Sigmoid colon (tissue), 6 donors: ENCODE measurements at regions not wholly inside any gene's neighbourhood (a gene's known extent, or its start where the extent isn't known, plus 50 kb on each side); places are given as distances from the start of the nearest gene placed in this dataset.

Experiments used
- DNase-seq: peaks from one replicate; pipeline ENCODE4 v3.0.0-alpha.2; 2019
- H3K27ac ChIP-seq, 4 donors: fragments of 200-600 bp; sonication (generic); one replicate each; pipeline ENCODE4 v1.5.1; 2016 to 2019; ENCODE audit warnings: mild to moderate bottlenecking in 1 of 4
- H3K27me3 ChIP-seq, 3 donors: fragments of 200-600 bp; sonication (generic); one replicate each; pipeline ENCODE4 v1.5.1; 2019; ENCODE audit warnings: mild to moderate bottlenecking in 1 of 3
- H3K36me3 ChIP-seq, 4 donors: fragments of 200-600 bp; sonication (generic); one replicate each; pipeline ENCODE4 v1.5.1; 2016 to 2019
- H3K4me1 ChIP-seq, 4 donors: fragments of 200-600 bp; sonication (generic); one replicate each; pipeline ENCODE4 v1.5.1; 2017 to 2019
- H3K4me3 ChIP-seq, 4 donors: fragments of 200-600 bp; sonication (generic); one replicate each; pipeline ENCODE4 v1.5.1; 2017 to 2019; ENCODE audit warnings: mild to moderate bottlenecking in 2 of 4, moderate library complexity in 1 of 4
- H3K9me3 ChIP-seq, 4 donors: fragments of 200-600 bp in 3 of 4; sonication (generic) in 3 of 4; one replicate each; pipeline versions ENCODE4 v1.5.1 to v1.6.1; 2013 to 2019
- CTCF ChIP-seq, 4 experiments: fragments of 450-650 bp in 3 of 4; fragments of 200-600 bp in 1 of 4; IDR thresholded peaks; one replicate each; pipeline ENCODE4 v1.5.1; 2016 to 2019; ENCODE audit warnings: antibody characterized with exemption in 4 of 4, mild to moderate bottlenecking in 3 of 4, moderate library complexity in 2 of 4
- EP300 ChIP-seq, 4 donors: sonication (generic); formaldehyde crosslinking; IDR thresholded peaks; one replicate each; pipeline ENCODE4 v1.6.1; 2017; ENCODE audit warnings: antibody characterized with exemption in 4 of 4
- POLR2A ChIP-seq, 2 donors: fragments of 450-650 bp; IDR thresholded peaks; one replicate each; pipeline ENCODE4 v1.6.1; 2016; ENCODE audit warnings: antibody characterized with exemption in 2 of 2, mild to moderate bottlenecking in 2 of 2, moderate library complexity in 2 of 2
- POLR2AphosphoS5 ChIP-seq, 4 donors: sonication (generic); formaldehyde crosslinking; IDR thresholded peaks; one replicate each; pipeline ENCODE4 v1.6.1; 2017; ENCODE audit warnings: antibody characterized with exemption in 4 of 4
- WGBS, 2 donors: extraction: QIAGEN DNeasy Blood & Tissue Kit; methylation state at CpG; one replicate each; pipeline ENCODE4 v1.1.7; 2013; 5-methylcytosine and 5-hydroxymethylcytosine counted together
- intact Hi-C: fragments of 100-400 bp; cut with DNase I; formaldehyde crosslinking; loops from one replicate; pipeline ENCODE4 v1.15.1; 2023
- donor health status: healthy with polysubstance abuse.
- donor health status: healthy.

- intact Hi-C loops = no loop called here
- peaks cover 0 to 12% (median 8%) of the 10 kb centered on the region in 4 donors for H3K9me3 ChIP-seq
- no peaks in the 10 kb centered on the region for H3K36me3 ChIP-seq
- no peaks in the 10 kb centered on the region for H3K4me1 ChIP-seq
- WGBS, 2 donors = 66 to 83% methylated on average over 2 of the region's 2 CpGs
- H3K4me3 ChIP-seq = no peak overlapping the region
- H3K27ac ChIP-seq = no peak overlapping the region
- H3K27me3 ChIP-seq = peaks cover 0 to 5% (median 0%) of the 10 kb centered on the region in 3 donors
- TF ChIP-seq POLR2AphosphoS5 (IDR thresholded peaks at IDR 0.05) = no peak
- TF ChIP-seq EP300 (IDR thresholded peaks at IDR 0.05) = no peak
- TF ChIP-seq POLR2A (IDR thresholded peaks at IDR 0.05) = no peak
- TF ChIP-seq CTCF (IDR thresholded peaks at IDR 0.05) = no peak
- no peak for DNase-seq
Measured at GRCh38 chr19:33933931-33934330, 137.3 kb downstream of the KCTD15 start.

GRCh38 chr19:33938821-33939220 is 142.2 kb downstream of the KCTD15 start:
- Histone ChIP-seq H3K4me3 (no peak overlapping the region), H3K36me3 (no peaks in the 10 kb centered on the region), H3K27me3 (peaks cover 0 to 5% (median 0%) of the 10 kb centered on the region in 3 donors), H3K27ac (no peak overlapping the region), H3K9me3 (peaks cover 0 to 8% (median 4%) of the 10 kb centered on the region in 4 donors), H3K4me1 (no peaks in the 10 kb centered on the region)
- no peak for DNase-seq
- TF ChIP-seq EP300 (IDR thresholded peaks at IDR 0.05) (no peak), POLR2AphosphoS5 (IDR thresholded peaks at IDR 0.05) (no peak), POLR2A (IDR thresholded peaks at IDR 0.05) (no peak), CTCF (IDR thresholded peaks at IDR 0.05) (no peak)
- intact Hi-C loops = no loop called here
- WGBS, 2 donors = 22 to 57% methylated on average over 15 of the region's 15 CpGs

- intact Hi-C loops = no loop called here
Measured at GRCh38 chr19:33941133-33941532, 144.5 kb downstream of the KCTD15 start.

GRCh38 chr19:33946535-33947264 is 150.0 kb downstream of the KCTD15 start:
- Histone ChIP-seq H3K9me3 (no peaks in the 10 kb centered on the region), H3K4me1 (no peaks in the 10 kb centered on the region), H3K4me3 (no peak overlapping the region), H3K27me3 (peaks cover 0 to 5% (median 0%) of the 10 kb centered on the region in 3 donors), H3K36me3 (no peaks in the 10 kb centered on the region), H3K27ac (no peak overlapping the region)
- intact Hi-C loops = no loop called here
- TF ChIP-seq CTCF (IDR thresholded peaks at IDR 0.05) (no peak), POLR2AphosphoS5 (IDR thresholded peaks at IDR 0.05) (no peak), POLR2A (IDR thresholded peaks at IDR 0.05) (no peak), EP300 (IDR thresholded peaks at IDR 0.05) (no peak)
- DNase-seq = no peak
- WGBS, 2 donors = 63 to 69% methylated on average over 6 of the region's 6 CpGs

More at GRCh38 chr19:33941133-33941532, 144.5 kb downstream of the KCTD15 start:
- 82 to 86% methylated on average over 5 of the region's 5 CpGs for WGBS, 2 donors
- peaks cover 0 to 5% (median 0%) of the 10 kb centered on the region in 3 donors for H3K27me3 ChIP-seq
- TF ChIP-seq EP300 (IDR thresholded peaks at IDR 0.05) = no peak
- no peak for TF ChIP-seq CTCF (IDR thresholded peaks at IDR 0.05)
- no peak for TF ChIP-seq POLR2AphosphoS5 (IDR thresholded peaks at IDR 0.05)
- TF ChIP-seq POLR2A (IDR thresholded peaks at IDR 0.05) = no peak
- H3K36me3 ChIP-seq = no peaks in the 10 kb centered on the region
- no peak overlapping the region for H3K27ac ChIP-seq
- H3K4me3 ChIP-seq = no peak overlapping the region
- H3K9me3 ChIP-seq = no peaks in the 10 kb centered on the region
- DNase-seq = no peak
- no peaks in the 10 kb centered on the region for H3K4me1 ChIP-seq
